GM18517 (cell line): ENCODE measurements at regions not wholly inside any gene's neighbourhood (a gene's known extent, or its start where the extent isn't known, plus 50 kb on each side); places are given as distances from the start of the nearest gene placed in this dataset.

Experiments used
- ATAC-seq: cut with Tn5 transposase; IDR thresholded peaks from one replicate; pipeline ENCODE4 v1.9.1; 2021; ENCODE audit warnings: mild to moderate bottlenecking, moderate library complexity; ENCODE audit not compliant: unreplicated experiment

GRCh38 chr14:82113007-82113406, 579.4 kb upstream of the SEL1L start:
- ATAC-seq, result no peak

- ATAC-seq, result no peak
These were observed 580.1 kb upstream of the SEL1L start for GRCh38 chr14:82113710-82114109.

- no peak for ATAC-seq
These were observed 583.1 kb upstream of the SEL1L start for GRCh38 chr14:82116721-82117120.

GRCh38 chr14:82122655-82123054, 589.0 kb upstream of the SEL1L start:
- ATAC-seq, result no peak

- ATAC-seq, result no peak
These were observed 590.9 kb upstream of the SEL1L start for GRCh38 chr14:82124511-82124910.

GRCh38 chr14:82126006-82126405, 592.4 kb upstream of the SEL1L start:
- ATAC-seq, result no peak

GRCh38 chr14:82134411-82134810, 600.8 kb upstream of the SEL1L start:
- no peak for ATAC-seq

GRCh38 chr14:82138431-82138830, 604.8 kb upstream of the SEL1L start:
- ATAC-seq, result no peak

GRCh38 chr14:82146846-82147245, 613.2 kb upstream of the SEL1L start:
- ATAC-seq, result no peak

- ATAC-seq, result no peak
These were observed 620.0 kb upstream of the SEL1L start for GRCh38 chr14:82153689-82154088.

GRCh38 chr14:82159624-82160023, 626.0 kb upstream of the SEL1L start:
- no peak for ATAC-seq

- ATAC-seq, result no peak
These were observed 646.5 kb upstream of the SEL1L start for GRCh38 chr14:82180139-82180538.

- no peak for ATAC-seq
These were observed 649.0 kb upstream of the SEL1L start for GRCh38 chr14:82182646-82183045.

GRCh38 chr14:82190742-82191141, 657.1 kb upstream of the SEL1L start:
- ATAC-seq, result no peak

- no peak for ATAC-seq
These were observed 658.7 kb upstream of the SEL1L start for GRCh38 chr14:82192387-82192786.

- no peak for ATAC-seq
These were observed 689.6 kb upstream of the SEL1L start for GRCh38 chr14:82223276-82223675.

- ATAC-seq, result no peak
These were observed 691.0 kb upstream of the SEL1L start for GRCh38 chr14:82224610-82225009.

- no peak for ATAC-seq
These were observed 697.1 kb upstream of the SEL1L start for GRCh38 chr14:82230748-82231147.

- ATAC-seq, result no peak
These were observed 705.0 kb upstream of the SEL1L start for GRCh38 chr14:82238649-82239048.

GRCh38 chr14:82239223-82239622, 705.6 kb upstream of the SEL1L start:
- ATAC-seq, result no peak

GRCh38 chr14:82244791-82245190, 711.1 kb upstream of the SEL1L start:
- ATAC-seq, result no peak

- no peak for ATAC-seq
These were observed 717.8 kb upstream of the SEL1L start for GRCh38 chr14:82251494-82251893.

GRCh38 chr14:82270286-82270685, 736.6 kb upstream of the SEL1L start:
- ATAC-seq, result no peak

GRCh38 chr14:82298811-82299210, 765.2 kb upstream of the SEL1L start:
- no peak for ATAC-seq
